Retinal pigment epithelial cell (primary cell): ENCODE measurements at regions not wholly inside any gene's neighbourhood (a gene's known extent, or its start where the extent isn't known, plus 50 kb on each side); places are given as distances from the start of the nearest gene placed in this dataset.

Experiments used
- DNase-seq: peaks from one replicate; pipeline ENCODE4 v3.0.0-alpha.2; 2010; ENCODE audit warnings: low read depth
- H3K4me3 ChIP-seq: 2 replicates; pipeline ENCODE4 v1.5.1; 2011; ENCODE audit warnings: mild to moderate bottlenecking, low read length, control low read depth, moderate library complexity
- TF ChIP-seq, protein P1 (sequence below): conservative IDR thresholded peaks from 2 replicates; pipeline ENCODE4 v1.5.1; 2011; ENCODE audit warnings: low read depth, low read length, control low read depth, inconsistent platforms

DNA sequence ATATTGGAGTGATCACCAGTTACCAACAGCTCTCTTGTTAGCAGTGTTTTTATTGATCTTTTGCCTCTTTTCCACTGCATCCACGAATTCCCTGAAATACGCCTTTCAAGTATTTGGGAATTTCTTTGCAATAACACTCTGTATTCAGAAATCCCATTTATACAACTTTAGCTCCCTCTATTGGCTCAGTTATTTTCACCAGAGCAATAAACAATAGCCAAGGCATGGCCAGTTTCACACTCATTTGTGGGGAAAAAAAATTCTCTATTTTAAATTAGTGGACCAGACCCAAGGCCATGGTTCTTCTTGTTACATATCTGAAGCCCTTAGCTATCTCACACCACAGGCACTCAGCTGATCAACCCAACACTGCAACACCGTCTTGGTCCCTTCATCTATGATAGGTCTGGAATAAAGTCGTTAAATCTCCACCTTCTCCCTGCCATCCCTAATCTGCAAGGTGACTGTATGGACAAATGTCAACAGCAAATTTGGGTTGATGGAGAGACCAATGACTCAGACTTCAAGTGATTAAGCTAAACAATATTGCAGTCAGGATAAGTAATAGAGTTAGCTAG lies 92.4 kb upstream of the TMEM260 start:
- no peak overlapping the region for H3K4me3 ChIP-seq
- TF ChIP-seq, protein P1, sequence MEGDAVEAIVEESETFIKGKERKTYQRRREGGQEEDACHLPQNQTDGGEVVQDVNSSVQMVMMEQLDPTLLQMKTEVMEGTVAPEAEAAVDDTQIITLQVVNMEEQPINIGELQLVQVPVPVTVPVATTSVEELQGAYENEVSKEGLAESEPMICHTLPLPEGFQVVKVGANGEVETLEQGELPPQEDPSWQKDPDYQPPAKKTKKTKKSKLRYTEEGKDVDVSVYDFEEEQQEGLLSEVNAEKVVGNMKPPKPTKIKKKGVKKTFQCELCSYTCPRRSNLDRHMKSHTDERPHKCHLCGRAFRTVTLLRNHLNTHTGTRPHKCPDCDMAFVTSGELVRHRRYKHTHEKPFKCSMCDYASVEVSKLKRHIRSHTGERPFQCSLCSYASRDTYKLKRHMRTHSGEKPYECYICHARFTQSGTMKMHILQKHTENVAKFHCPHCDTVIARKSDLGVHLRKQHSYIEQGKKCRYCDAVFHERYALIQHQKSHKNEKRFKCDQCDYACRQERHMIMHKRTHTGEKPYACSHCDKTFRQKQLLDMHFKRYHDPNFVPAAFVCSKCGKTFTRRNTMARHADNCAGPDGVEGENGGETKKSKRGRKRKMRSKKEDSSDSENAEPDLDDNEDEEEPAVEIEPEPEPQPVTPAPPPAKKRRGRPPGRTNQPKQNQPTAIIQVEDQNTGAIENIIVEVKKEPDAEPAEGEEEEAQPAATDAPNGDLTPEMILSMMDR: peak; percentile 53
- DNase-seq: no peak

DNA sequence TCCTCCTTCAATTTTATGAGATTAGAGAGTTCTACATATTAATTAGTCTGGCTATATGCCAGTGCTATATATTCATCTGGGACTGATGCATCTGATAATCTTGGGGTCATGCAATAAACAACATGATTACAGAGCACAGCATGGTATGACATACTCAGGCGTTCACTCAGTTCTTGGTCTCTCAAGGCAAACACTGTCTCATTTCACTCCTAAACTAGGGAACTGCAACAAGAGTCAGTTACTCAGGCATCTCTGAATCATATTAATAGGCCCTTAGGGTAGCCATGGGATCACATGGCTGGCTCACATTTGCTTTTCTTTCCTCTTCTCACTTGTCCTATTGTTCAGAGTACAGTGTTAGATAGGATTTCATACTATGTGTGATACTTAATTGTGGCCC lies 91.8 kb upstream of the TMEM260 start:
- TF ChIP-seq, protein P1: no peak
- DNase-seq: no peak
- H3K4me3 ChIP-seq: no peak overlapping the region

DNA sequence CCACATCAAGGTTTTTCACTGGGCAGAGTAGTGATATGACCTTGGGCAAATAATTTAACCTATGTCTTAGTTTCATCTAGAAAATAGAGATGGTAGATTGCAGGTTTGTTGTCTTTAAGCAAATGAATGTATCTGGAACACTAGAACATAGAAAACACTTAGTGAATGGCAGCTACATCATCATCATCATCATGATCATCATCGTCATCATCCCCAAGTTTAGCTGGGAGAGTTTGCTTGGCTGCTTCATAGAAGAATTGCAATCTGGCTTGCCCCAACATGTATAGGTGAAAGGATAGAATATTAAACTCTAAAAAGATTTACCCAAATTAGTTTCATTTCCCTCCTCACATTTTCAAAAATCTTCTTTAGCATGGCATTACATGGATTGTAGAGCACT lies 91.3 kb upstream of the TMEM260 start:
- TF ChIP-seq, protein P1: no peak
- DNase-seq: no peak
- H3K4me3 ChIP-seq: no peak overlapping the region

DNA sequence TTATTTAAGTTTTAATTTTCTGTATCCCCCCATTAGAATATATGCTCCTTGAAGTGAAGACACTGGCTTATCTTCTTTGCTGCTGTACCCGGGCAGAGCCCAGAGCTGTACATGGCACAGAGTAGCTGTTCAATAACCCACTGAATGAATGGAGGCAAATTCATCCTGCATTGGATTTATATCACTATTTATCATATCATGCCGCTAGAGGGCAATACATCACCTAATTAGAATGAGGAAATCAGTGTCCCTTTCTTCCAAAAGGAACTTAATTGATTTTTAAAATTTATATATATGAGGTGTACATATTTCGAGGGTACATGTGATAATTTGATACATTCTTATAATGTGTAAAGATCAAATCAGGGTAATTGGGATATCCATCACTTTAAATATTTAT lies 89.2 kb upstream of the TMEM260 start:
- H3K4me3 ChIP-seq: no peak overlapping the region
- DNase-seq: no peak
- TF ChIP-seq, protein P1: peak; percentile 54

DNA sequence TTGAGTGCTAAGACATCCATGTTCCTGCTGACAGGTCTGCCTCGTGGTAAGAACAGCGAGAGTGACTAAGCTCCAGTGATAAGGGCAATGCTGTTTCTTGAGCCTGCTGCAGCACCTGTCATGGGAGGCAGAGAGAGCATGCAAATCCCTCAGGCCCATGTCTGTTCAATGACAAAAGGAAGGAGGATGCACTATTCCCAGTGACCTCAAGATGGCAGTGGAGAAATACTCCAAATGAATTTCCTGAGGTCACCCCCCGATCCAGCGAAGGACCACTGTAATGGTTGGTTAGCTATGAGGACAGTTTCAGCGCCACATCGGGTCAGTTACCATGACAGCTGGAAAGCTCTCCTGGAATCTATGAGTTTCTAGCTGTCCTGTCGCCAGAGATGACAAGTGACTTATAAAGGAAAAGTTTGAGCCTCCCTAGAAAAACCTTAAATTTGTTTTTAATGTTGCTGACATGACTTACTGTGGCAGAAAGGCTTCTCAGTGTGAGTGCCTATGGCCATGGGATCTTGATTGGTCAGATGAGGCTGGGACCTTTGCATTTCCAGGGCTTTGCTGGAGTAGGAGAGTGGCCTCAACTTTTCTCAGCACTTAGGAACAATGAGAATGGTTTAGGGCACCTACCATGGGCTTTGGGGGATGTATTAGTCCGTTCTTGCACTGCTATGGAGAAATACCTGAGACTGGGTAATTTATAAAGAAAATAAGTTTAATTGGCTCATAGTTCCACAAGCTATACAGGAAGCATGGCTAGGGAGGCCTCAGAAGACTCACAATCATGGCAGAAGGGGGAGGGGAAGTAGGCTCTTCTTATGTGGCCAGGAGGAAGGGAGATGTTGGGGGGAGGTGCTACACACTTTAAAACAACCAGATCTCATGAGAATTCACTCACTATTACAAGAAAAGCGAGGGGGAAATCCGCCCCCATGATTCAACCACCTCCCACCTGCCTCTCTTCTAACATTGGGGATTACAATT lies 88.0 kb upstream of the TMEM260 start:
- TF ChIP-seq, protein P1: peak; percentile 88
- peak overlapping the region; percentile 17 for H3K4me3 ChIP-seq
- DNase-seq: no peak

DNA sequence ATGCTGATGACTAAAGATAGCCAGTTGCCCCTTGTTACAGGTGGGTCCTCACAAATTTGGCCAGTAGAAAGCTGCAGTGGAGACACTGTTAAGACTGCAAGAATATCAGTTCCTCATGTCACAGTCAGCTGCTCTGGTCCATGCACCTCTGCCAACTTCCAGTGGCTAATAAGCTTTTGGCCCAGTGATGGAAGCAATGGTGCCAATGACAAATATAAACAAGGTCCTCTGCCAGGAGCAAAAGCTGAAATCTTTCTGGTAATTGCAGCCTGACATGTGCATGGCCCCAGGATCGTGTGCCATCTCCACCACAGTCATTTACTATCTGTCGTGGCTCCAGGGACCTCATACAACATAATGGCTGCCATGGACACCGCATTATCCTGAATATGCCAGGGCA lies 85.4 kb upstream of the TMEM260 start:
- no peak for DNase-seq
- TF ChIP-seq, protein P1: no peak
- no peak overlapping the region for H3K4me3 ChIP-seq
